Upper lobe of left lung (tissue), 6 donors: ENCODE measurements at regions not wholly inside any gene's neighbourhood (a gene's known extent, or its start where the extent isn't known, plus 50 kb on each side); places are given as distances from the start of the nearest gene placed in this dataset.

Experiments used
- ATAC-seq, 2 donors: fragments of 200-7000 bp; cut with Tn5 transposase; one replicate each; pipeline ENCODE4 v1.9.1; 2022; ENCODE audit warnings: mild to moderate bottlenecking in 2 of 2, moderate library complexity in 2 of 2; ENCODE audit not compliant: low FRiP score in 2 of 2
- DNase-seq, 2 donors: peaks; one replicate each; pipeline ENCODE4 v3.0.0-alpha.2; 2019 to 2020
- H3K27ac ChIP-seq, 4 donors: fragments of 200-600 bp; sonication (generic); one replicate each; pipeline ENCODE4 v1.5.1; 2016 to 2019
- H3K27me3 ChIP-seq, 4 donors: fragments of 200-600 bp; sonication (generic); one replicate each; pipeline ENCODE4 v1.5.1; 2017 to 2019
- H3K36me3 ChIP-seq, 4 donors: fragments of 200-600 bp; sonication (generic); one replicate each; pipeline ENCODE4 v1.5.1; 2016 to 2019
- H3K4me1 ChIP-seq, 4 donors: fragments of 200-600 bp; sonication (generic); one replicate each; pipeline ENCODE4 v1.5.1; 2018 to 2019
- H3K4me3 ChIP-seq, 4 donors: fragments of 200-600 bp; sonication (generic); one replicate each; pipeline ENCODE4 v1.5.1; 2017 to 2019; ENCODE audit warnings: mild to moderate bottlenecking in 2 of 4, moderate library complexity in 1 of 4
- H3K9me3 ChIP-seq, 4 donors: fragments of 200-600 bp; sonication (generic); one replicate each; pipeline ENCODE4 v1.5.1; 2018 to 2019
- EP300 ChIP-seq, 4 donors: sonication (generic); formaldehyde crosslinking; IDR thresholded peaks; one replicate each; pipeline ENCODE4 v1.5.1; 2017; ENCODE audit warnings: antibody characterized with exemption in 4 of 4, control low read depth in 2 of 4
- POLR2A ChIP-seq, 4 donors: fragments of 450-650 bp; IDR thresholded peaks; one replicate each; pipeline ENCODE4 v1.5.1; 2016 to 2017; ENCODE audit warnings: antibody characterized with exemption in 4 of 4, mild to moderate bottlenecking in 2 of 4
- POLR2AphosphoS5 ChIP-seq, 2 donors: sonication (generic); formaldehyde crosslinking; IDR thresholded peaks; one replicate each; pipeline ENCODE4 v1.5.1; 2017; ENCODE audit warnings: antibody characterized with exemption in 2 of 2
- WGBS, 2 donors: methylation state at CpG; one replicate each; pipeline ENCODE4 v1.1.5; 2017 to 2018; 5-methylcytosine and 5-hydroxymethylcytosine counted together
- TF ChIP-seq, protein P1 (sequence below), 6 experiments: fragments of 450-650 bp in 4 of 6; fragments of 200-600 bp in 2 of 6; sonication (generic) in 2 of 6; IDR thresholded peaks; one replicate each; pipeline ENCODE4 v1.5.1; 2016 to 2019; ENCODE audit warnings: antibody characterized with exemption in 6 of 6
- donor health status: DM: no; HTN: no; CAD: no; lungs with moderate emphysema.
- donor health status: DM: no; HTN: yes; CAD: no; lungs with severe emphysema.

DNA sequence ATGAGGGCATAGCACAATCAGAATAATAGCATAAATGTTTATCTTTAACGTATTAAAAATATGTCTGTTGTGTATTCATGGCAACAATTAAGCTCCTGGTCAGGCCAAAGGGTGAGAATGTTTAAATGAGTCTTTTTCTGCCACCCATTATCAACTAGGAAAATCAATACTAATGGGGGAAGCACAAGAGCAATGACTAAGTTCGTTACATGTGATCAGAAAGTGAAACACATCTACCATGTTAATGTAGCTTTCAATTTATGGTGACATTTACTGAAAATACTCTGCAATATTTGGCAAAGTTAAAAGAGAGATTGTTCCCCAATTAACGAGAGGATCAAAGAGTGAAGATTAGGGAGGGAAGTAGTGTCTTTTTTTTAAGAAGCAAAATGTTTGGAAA is 143.7 kb downstream of the NAA11 start:
- ATAC-seq: no peak
- no peaks in the 10 kb centered on the region for H3K27me3 ChIP-seq
- DNase-seq: no peak
- H3K4me1 ChIP-seq: no peaks in the 10 kb centered on the region
- no peak overlapping the region for H3K27ac ChIP-seq
- no peaks in the 10 kb centered on the region for H3K36me3 ChIP-seq
- no peak for TF ChIP-seq EP300 (IDR thresholded peaks at IDR 0.05)
- no peak for TF ChIP-seq POLR2AphosphoS5 (IDR thresholded peaks at IDR 0.05)
- TF ChIP-seq, protein P1, sequence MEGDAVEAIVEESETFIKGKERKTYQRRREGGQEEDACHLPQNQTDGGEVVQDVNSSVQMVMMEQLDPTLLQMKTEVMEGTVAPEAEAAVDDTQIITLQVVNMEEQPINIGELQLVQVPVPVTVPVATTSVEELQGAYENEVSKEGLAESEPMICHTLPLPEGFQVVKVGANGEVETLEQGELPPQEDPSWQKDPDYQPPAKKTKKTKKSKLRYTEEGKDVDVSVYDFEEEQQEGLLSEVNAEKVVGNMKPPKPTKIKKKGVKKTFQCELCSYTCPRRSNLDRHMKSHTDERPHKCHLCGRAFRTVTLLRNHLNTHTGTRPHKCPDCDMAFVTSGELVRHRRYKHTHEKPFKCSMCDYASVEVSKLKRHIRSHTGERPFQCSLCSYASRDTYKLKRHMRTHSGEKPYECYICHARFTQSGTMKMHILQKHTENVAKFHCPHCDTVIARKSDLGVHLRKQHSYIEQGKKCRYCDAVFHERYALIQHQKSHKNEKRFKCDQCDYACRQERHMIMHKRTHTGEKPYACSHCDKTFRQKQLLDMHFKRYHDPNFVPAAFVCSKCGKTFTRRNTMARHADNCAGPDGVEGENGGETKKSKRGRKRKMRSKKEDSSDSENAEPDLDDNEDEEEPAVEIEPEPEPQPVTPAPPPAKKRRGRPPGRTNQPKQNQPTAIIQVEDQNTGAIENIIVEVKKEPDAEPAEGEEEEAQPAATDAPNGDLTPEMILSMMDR (IDR thresholded peaks at IDR 0.05): no peak
- TF ChIP-seq POLR2A (IDR thresholded peaks at IDR 0.05): no peak
- H3K9me3 ChIP-seq: no peaks in the 10 kb centered on the region
- 72 to 73% methylated on average over 3 of the region's 3 CpGs for WGBS, 2 donors
- H3K4me3 ChIP-seq: no peak overlapping the region

DNA sequence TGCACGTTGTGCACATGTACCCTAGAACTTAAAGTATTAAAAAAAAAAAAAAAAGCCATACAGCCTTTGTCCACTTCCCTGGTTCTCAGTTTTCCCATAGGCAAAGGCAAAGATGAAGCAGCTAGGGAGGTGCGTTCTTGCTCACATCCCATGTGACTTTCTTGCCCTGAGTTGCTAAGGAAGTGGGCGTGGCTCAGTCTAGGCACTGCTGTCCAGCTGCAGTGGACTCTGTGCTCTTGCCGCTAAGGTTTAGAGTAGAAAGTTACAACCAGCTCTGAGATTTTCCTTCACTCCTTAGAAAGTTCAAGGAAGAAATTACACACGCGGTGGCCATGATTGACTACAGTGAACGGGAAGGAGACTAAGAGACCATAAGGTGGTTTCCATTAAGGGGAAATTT is 144.7 kb downstream of the NAA11 start:
- H3K9me3 ChIP-seq: no peaks in the 10 kb centered on the region
- TF ChIP-seq, protein P1 (IDR thresholded peaks at IDR 0.05): no peak
- TF ChIP-seq EP300 (IDR thresholded peaks at IDR 0.05): no peak
- no peak for TF ChIP-seq POLR2A (IDR thresholded peaks at IDR 0.05)
- no peak for TF ChIP-seq POLR2AphosphoS5 (IDR thresholded peaks at IDR 0.05)
- DNase-seq (no peak), ATAC-seq (no peak)
- no peaks in the 10 kb centered on the region for H3K27me3 ChIP-seq
- no peaks in the 10 kb centered on the region for H3K36me3 ChIP-seq
- H3K27ac ChIP-seq: no peak overlapping the region
- no peak overlapping the region for H3K4me3 ChIP-seq
- no peaks in the 10 kb centered on the region for H3K4me1 ChIP-seq
- WGBS, 2 donors: 90 to 91% methylated on average over 7 of the region's 7 CpGs

DNA sequence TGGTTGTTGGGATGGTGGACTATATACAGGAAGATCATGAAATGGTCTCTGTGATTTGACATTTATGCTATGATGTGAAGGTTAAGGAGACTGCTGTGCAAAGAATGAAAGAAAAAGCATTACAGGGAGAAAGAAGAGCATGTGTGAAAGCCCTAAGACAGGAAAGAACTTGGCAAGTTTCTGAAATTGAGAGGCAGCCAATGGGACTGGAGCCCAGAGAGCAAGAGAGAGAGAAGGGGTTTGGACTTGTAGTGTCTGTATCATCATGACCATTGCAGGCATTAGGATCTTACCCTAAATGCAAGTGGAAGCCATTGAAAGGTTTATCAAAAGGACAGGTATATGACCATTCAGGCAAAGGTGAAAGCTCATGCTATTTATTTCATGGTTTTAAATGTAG is 147.1 kb downstream of the NAA11 start:
- Histone ChIP-seq H3K4me1 (no peaks in the 10 kb centered on the region), H3K27ac (no peak overlapping the region), H3K27me3 (no peaks in the 10 kb centered on the region), H3K4me3 (no peak overlapping the region), H3K9me3 (no peaks in the 10 kb centered on the region), H3K36me3 (no peaks in the 10 kb centered on the region)
- DNase-seq (no peak), ATAC-seq (peak in 1 of 2 donors; percentile 41)
- no peak for TF ChIP-seq POLR2AphosphoS5 (IDR thresholded peaks at IDR 0.05)
- TF ChIP-seq EP300 (IDR thresholded peaks at IDR 0.05): no peak
- TF ChIP-seq, protein P1 (IDR thresholded peaks at IDR 0.05): no peak
- no peak for TF ChIP-seq POLR2A (IDR thresholded peaks at IDR 0.05)

DNA sequence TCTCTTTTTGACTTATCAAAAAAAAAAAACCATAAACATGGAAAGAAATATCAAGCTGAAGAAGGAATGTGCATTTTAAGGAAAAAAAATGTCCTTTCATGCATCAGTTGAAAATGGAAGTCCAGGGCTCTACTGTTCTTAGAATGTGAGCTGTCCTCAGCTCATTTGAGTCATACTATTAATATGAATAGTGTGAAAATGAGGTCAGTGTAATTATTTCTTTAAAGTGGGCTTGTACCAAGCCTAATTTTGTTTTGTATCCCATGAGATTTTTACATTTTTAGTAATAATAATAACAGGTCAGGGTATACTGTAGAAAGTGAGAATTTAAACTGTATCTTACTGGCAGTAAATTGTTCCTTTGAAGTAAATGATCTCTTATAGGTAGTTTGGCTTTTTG is 148.5 kb downstream of the NAA11 start:
- Histone ChIP-seq H3K4me3 (no peak overlapping the region), H3K9me3 (no peaks in the 10 kb centered on the region), H3K27me3 (no peaks in the 10 kb centered on the region), H3K4me1 (no peaks in the 10 kb centered on the region), H3K27ac (no peak overlapping the region), H3K36me3 (no peaks in the 10 kb centered on the region)
- DNase-seq (no peak), ATAC-seq (no peak)
- TF ChIP-seq EP300 (IDR thresholded peaks at IDR 0.05): no peak
- no peak for TF ChIP-seq POLR2A (IDR thresholded peaks at IDR 0.05)

DNA sequence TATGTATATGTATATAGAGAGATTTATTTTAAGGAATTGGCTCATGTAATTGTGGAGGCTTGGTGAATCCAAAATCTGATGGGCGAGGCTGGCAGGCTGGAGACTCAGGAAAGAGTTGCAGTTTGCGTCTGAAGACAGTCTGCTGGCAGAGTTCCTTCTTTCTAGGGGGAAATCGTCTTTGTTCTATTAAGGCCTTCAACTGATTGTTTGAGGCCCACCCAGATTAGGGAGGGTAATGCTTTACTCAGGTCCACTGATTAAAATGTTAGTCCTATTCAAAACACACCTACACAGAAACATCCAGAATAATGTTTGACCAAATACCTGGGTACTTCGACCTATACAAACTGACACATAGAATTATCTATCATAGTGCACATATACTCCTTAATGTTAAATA is 149.5 kb downstream of the NAA11 start:
- TF ChIP-seq POLR2AphosphoS5 (IDR thresholded peaks at IDR 0.05) (no peak), POLR2A (IDR thresholded peaks at IDR 0.05) (no peak), EP300 (IDR thresholded peaks at IDR 0.05) (no peak)
- TF ChIP-seq, protein P1 (IDR thresholded peaks at IDR 0.05): no peak
- DNase-seq: no peak
- Histone ChIP-seq H3K9me3 (no peaks in the 10 kb centered on the region), H3K4me3 (no peak overlapping the region), H3K27me3 (no peaks in the 10 kb centered on the region), H3K36me3 (no peaks in the 10 kb centered on the region), H3K27ac (no peak overlapping the region), H3K4me1 (no peaks in the 10 kb centered on the region)
- ATAC-seq: no peak
- 76 to 79% methylated on average over 4 of the region's 4 CpGs for WGBS, 2 donors
